Gastroesophageal sphincter (tissue), 3 donors: ENCODE measurements at regions not wholly inside any gene's neighbourhood (a gene's known extent, or its start where the extent isn't known, plus 50 kb on each side); places are given as distances from the start of the nearest gene placed in this dataset.

ENCODE experiments used
- EP300 ChIP-seq: sonication (generic); formaldehyde crosslinking; IDR thresholded peaks from one replicate; pipeline ENCODE4 v1.6.1; 2017; ENCODE audit warnings: antibody characterized with exemption, mild to moderate bottlenecking
- POLR2A ChIP-seq, 2 donors: fragments of 450-650 bp; IDR thresholded peaks; one replicate each; pipeline ENCODE4 v1.6.1; 2017; ENCODE audit warnings: antibody characterized with exemption in 2 of 2, mild to moderate bottlenecking in 2 of 2, moderate library complexity in 1 of 2
- POLR2AphosphoS5 ChIP-seq: sonication (generic); formaldehyde crosslinking; IDR thresholded peaks from one replicate; pipeline ENCODE4 v1.6.1; 2017; ENCODE audit warnings: antibody characterized with exemption
- TF ChIP-seq, protein P1 (sequence below), 4 experiments: fragments of 200-600 bp in 2 of 4; fragments of 450-650 bp in 2 of 4; sonication (generic) in 1 of 4; IDR thresholded peaks; one replicate each; pipeline ENCODE4 v1.5.1; 2017 to 2019; ENCODE audit warnings: antibody characterized with exemption in 4 of 4, mild to moderate bottlenecking in 2 of 4, moderate library complexity in 2 of 4

- TF ChIP-seq POLR2A (IDR thresholded peaks at IDR 0.05) (no peak), POLR2AphosphoS5 (no peak), EP300 (no peak)
- TF ChIP-seq, protein P1, sequence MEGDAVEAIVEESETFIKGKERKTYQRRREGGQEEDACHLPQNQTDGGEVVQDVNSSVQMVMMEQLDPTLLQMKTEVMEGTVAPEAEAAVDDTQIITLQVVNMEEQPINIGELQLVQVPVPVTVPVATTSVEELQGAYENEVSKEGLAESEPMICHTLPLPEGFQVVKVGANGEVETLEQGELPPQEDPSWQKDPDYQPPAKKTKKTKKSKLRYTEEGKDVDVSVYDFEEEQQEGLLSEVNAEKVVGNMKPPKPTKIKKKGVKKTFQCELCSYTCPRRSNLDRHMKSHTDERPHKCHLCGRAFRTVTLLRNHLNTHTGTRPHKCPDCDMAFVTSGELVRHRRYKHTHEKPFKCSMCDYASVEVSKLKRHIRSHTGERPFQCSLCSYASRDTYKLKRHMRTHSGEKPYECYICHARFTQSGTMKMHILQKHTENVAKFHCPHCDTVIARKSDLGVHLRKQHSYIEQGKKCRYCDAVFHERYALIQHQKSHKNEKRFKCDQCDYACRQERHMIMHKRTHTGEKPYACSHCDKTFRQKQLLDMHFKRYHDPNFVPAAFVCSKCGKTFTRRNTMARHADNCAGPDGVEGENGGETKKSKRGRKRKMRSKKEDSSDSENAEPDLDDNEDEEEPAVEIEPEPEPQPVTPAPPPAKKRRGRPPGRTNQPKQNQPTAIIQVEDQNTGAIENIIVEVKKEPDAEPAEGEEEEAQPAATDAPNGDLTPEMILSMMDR (IDR thresholded peaks at IDR 0.05), result no peak
These were observed 89.7 kb upstream of the CNTNAP5 start for GRCh38 chr2:123935405-123935804.
